GM21619 (cell line): ENCODE measurements at regions not wholly inside any gene's neighbourhood (a gene's known extent, or its start where the extent isn't known, plus 50 kb on each side); places are given as distances from the start of the nearest gene placed in this dataset.
A peak's percentile ranks its signal among the peaks of the same experiment; 100 is the strongest.

Source experiments
- ATAC-seq: cut with Tn5 transposase; IDR thresholded peaks from one replicate; pipeline ENCODE4 v1.9.1; 2021; ENCODE audit not compliant: unreplicated experiment

DNA sequence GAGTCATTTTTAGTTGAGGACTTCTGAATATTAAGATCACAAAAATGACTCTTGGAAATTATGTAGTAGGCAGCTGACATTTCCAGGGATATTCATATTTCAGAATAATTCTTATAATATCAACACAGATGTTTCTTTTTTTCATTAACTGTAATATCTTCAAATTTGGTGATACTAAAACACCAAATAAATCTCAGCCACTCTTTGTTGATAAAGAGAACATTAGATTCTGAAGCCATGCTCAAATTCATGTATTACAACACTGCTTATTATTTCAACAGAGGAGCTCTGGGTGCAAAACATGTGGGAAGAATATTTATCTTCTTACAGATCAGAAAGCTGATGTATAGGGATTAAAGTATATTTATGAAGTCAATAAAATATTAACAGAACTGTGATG, 355.4 kb downstream of the CRPPA start:
- no peak for ATAC-seq

DNA sequence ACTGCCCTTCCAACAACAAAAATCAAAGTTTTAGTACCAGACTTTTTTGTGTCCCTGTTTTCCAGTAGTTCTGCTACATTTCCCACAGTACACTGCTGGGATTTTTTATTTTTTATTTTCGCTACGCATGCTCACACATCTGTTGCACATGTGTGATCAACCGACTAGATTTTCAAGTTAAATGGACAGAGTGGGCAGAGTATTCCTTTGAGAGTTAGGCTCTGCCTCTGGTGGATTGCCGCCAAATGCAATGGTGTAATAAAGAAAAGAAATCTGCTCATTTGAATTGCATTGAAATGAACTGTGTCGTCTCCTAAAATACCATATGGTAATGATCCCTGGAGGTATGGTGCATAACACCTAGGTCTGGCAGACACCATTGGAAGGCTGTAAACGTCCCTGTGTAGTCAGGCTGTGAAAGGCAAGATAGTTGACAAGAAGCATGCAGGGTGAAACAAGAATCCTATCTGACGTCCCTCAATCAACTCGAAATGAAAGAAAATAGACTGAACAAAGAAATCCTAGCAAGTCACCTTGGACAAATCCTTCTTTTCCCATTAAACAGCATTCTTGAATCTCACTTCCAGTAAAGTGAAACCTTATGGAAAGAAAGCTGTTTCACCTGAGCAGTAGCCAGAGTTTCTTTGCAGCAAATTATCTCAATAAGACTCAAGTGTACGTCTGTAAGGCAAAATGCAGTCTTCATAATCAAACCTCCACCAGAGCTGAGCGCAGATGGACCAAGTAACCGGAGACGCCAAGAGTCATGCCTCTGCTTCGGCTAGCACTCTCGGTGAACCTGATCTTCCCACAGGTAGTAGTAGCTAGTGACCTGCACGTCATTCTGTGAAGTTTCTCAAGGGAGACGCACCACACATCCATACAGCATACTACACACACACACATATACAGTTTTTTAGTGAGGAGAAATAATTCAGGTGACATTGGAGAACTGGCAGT, 357.3 kb downstream of the CRPPA start:
- ATAC-seq, result no peak

DNA sequence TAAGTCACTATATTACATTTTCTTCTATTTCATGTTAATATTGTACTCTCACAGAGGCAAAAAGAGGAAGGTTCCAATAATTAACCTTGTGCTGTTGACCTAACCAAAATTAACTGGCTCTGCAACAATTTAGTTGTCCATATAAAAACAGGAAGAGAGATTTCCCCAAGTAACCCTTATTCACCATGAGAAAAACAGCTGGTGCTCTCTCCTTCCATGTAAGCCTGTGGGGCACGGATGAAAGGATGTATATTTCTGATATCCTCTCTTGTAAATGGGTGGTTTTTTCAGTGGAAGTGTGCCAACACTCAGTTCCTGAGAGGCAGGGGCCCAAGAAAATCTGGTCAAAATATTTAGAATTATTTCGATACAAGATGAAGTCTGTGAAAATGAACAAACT, 358.1 kb downstream of the CRPPA start:
- no peak for ATAC-seq

GRCh38 chr7:16062269-16062668, 359.1 kb downstream of the CRPPA start:
- no peak for ATAC-seq

DNA sequence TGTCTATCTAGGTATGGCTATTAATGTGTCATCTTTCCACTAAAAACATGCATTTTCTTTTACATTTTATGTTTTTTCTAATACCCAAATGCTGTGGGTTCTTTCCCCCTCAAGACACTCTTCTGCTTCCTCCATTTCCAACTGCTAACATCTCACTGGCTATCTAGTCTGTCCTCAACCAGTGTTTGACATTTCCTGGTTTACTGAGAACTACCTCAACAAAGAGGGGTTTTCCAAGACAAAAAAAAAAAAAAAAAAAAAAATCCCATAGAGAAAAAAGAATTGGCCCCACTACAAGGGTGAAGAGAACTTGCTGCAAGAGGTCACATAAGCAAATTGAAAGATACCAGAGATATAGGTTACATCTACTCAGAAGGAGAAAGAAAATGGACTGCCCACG, 359.7 kb downstream of the CRPPA start:
- no peak for ATAC-seq

DNA sequence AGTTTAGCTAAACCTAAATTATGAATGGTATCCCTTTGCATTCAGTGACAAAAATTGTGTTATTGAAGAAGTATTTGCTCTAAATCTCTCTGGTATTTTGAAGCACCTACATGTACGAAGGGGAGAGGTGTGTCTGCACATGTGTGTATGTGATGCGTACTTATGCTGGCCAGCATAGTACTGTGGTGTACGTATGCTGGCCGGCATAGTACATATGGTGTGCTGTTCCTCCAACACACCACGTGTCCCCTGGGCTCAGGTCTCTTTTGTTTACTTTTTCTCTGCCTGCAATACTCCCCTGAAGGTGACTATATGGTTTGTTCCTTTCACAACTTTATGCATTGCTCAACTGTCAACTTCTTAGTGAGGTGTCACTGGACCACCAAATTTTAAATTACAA, 360.3 kb downstream of the CRPPA start:
- ATAC-seq, result no peak

- ATAC-seq, result no peak
These were observed 360.8 kb downstream of the CRPPA start for GRCh38 chr7:16060502-16060901.

GRCh38 chr7:16055263-16055976, 365.9 kb downstream of the CRPPA start:
- ATAC-seq, result peak; percentile 77

GRCh38 chr7:16051561-16052255, 365.2 kb upstream of the MEOX2 start:
- ATAC-seq, result no peak

DNA sequence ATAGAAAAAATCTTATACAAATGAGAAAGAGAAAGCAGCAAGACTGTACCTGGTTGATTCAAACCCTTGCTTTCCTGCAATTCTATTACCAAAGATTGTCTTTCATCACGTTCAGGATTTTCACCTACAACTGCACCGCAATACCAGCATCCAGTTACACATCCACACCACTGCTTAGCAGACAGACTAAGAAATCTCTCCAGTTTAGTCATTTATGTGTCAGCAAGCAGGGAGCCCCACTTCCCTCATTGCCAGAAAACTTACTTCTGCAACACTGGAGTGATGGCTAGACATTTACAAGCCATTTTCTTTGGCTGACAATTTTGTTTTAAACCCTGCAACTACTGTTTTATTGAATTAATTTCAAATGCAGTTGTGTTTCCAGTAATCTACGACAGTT, 359.6 kb upstream of the MEOX2 start:
- no peak for ATAC-seq

GRCh38 chr7:16045296-16045695, 358.8 kb upstream of the MEOX2 start:
- ATAC-seq, result no peak

DNA sequence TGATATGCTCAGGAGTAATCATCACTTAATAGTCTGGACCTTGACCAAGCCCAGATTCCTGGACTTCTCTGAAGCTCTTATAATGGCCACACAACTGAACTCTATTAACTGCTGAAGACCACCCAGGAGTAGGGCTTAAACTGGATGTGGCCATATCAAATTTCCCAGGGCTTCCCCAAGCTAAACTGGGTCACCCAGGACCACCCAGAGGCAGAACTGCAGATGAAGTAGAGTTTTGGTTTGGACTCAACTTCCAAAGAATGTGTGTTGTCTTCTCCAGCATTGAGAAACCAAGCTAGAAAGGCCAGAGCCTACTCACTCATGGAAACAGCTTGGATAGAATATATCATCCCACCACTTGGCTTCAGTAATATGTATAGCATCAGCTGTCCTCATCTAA, 358.2 kb upstream of the MEOX2 start:
- no peak for ATAC-seq

DNA sequence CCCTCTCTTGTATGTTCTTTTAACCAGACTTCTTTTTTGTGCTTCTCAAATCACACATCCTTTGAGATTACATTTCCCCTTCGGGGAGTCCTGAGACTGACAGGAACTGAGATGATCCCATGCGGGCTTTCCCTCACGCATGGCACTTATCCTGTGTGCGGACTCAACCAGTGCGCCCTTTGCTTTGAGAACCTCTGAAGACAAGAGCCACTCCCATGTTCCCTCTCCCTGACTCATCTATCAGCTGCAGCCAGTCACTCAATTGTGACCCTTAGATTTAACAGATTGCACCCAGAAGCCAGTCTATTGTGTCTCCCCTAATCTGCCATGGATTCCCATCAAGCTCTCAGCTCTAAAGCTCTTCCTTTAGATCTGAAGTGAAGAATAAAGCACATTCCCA, 353.9 kb upstream of the MEOX2 start:
- no peak for ATAC-seq

DNA sequence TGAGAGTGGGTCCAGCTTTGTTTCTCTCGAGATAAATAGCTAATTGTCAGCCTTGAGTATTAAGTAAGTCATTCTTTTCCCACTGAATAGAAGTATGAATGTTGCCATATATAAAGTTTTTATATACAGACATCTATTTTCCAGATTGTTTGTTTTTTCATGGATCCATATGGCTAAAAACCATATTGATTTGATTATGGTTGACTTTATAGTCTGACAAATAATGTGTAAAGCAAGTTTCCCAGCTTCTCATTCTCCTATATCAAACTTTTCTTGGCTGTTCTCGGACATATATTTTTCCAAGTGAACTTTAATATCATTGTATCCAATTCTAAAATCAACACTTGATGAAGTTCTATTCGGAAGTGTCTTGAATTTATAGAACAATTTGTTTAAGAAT, 352.4 kb upstream of the MEOX2 start:
- no peak for ATAC-seq

GRCh38 chr7:16035392-16035791, 348.9 kb upstream of the MEOX2 start:
- no peak for ATAC-seq

GRCh38 chr7:16034866-16035265, 348.4 kb upstream of the MEOX2 start:
- ATAC-seq, result no peak

- ATAC-seq, result no peak
These were observed 347.9 kb upstream of the MEOX2 start for GRCh38 chr7:16034353-16034752.

GRCh38 chr7:16033233-16033632, 346.8 kb upstream of the MEOX2 start:
- ATAC-seq, result no peak

DNA sequence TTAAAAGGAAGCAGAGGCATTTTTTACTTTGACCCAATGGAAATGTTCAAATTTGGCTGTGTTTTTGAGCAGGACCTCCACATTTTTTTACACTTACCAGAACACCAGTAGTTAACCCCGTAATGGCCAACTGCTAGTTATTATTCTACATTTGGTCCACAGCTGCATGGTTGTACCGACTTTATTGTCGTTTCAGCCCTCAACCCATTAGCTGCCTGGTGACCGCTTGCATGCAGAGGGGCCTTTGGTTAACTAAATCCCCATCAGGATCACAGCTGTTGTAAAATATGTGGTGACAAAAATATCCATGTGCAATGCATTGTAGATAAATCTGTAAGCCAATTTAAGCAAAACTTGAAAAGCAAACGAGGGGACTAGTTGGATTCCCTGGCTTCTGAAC, 342.2 kb upstream of the MEOX2 start:
- ATAC-seq, result no peak

GRCh38 chr7:16028103-16028502, 341.6 kb upstream of the MEOX2 start:
- no peak for ATAC-seq

DNA sequence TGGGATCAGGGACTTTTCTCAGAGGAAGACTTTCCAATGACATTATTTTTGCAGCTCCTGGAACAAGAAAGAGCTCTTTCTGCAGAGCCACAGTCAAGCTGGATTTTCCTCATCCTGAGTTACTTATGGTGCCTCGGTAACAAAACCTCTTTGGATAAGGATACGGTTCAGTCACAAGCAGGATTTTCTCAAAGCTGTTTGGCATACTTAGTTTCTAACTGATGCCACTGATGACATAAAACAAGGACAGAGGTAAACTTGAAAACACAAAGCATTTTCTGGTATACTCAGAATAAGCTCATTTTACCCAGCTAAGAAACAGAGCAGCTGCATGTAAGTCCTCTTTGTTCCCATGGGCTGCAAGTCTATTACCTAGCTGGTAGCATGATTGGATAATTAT, 340.9 kb upstream of the MEOX2 start:
- no peak for ATAC-seq
